HG02571 (cell line): ENCODE measurements at regions not wholly inside any gene's neighbourhood (a gene's known extent, or its start where the extent isn't known, plus 50 kb on each side); places are given as distances from the start of the nearest gene placed in this dataset.

ENCODE experiments used
- ATAC-seq: cut with Tn5 transposase; IDR thresholded peaks from one replicate; pipeline ENCODE4 v1.9.1; 2021; ENCODE audit warnings: mild to moderate bottlenecking, moderate library complexity; ENCODE audit not compliant: unreplicated experiment

DNA sequence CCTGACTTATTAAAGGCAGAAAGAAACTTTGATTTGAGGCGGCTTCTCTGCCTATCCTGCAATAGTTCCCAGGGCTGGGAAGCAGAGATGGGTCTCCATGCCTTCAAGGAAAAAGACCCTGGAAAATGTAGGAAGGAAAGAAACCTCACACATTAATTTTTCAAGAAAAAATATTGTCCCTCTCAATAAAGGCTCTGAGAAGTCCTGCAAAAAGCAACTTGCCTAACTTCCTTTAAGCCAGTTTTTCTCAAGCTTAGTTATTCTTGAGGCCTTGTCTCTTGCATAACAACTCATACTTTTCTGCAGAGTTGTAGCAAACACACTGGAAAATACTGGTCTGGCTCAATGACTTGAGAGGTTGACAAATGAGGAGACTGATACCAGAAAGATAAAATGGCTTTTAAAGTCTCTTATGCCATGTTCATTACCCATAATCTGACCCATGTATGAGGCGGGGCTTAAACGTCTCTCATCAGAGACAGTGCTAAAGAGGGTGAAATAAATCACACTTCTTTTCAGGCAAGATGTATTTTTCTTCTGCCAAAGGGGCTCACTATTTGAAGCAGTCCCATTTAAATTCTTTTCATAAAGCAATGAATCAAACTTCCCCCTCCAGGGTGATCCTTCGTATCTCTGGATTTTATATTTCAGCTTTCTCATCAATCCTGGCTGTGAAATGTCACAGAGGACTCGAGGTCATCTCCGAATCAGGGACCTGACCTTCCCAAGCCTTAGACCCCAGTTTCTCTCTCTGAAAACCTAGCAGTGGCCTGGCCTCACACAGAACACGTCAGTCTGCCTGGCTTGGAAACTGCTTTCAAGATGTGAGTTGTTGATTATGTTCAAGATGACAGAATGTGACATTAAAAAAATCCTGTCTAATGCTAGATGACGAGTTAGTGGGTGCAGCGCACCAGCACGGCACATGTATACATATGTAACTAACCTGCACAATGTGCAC lies 82.3 kb upstream of the KCNG1 start:
- ATAC-seq, result no peak

DNA sequence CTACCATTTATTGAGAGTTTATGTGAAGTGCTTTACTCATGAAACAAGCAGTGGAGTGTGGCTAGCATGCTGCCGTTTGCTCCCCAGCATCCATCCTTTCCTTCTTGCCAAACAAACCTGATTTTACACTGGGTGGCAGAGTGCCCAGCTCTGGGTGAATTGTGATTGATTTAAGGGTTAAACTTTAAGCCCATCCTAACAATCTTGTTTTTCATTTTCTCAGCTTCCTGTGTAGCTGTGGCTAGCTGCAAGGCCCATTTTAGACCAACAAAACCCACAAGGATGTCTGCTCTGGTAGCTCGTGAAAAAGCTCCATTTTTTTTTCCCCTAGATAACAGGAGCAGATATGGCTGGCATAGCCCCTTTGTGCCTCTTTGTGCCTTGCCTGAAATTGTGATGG lies 77.7 kb upstream of the KCNG1 start:
- ATAC-seq, result no peak

DNA sequence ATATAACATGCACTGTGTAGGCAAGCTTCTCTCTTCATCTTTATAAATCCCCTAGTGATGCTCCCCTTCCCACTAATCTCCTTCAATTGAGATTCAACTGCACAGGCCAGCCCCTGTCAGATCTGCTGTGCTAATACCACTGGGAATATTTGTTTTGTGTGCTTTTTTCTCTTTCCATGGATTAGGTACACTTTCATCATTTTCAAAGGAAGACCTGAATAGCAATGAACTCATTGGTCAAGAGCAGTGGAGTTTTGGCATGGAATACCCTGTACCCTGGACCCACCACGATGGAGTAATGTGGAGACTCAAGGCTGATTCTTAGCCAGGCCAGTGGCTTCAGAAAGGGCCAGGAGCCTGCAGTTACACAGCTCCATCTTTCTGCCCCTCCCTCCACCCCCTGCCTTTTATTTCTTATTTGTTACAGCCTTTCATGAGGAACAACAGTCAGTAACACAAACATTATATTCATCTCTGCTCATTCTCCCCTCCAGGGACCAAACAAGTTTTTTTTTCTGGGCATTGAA lies 75.4 kb upstream of the KCNG1 start:
- ATAC-seq, result no peak

DNA sequence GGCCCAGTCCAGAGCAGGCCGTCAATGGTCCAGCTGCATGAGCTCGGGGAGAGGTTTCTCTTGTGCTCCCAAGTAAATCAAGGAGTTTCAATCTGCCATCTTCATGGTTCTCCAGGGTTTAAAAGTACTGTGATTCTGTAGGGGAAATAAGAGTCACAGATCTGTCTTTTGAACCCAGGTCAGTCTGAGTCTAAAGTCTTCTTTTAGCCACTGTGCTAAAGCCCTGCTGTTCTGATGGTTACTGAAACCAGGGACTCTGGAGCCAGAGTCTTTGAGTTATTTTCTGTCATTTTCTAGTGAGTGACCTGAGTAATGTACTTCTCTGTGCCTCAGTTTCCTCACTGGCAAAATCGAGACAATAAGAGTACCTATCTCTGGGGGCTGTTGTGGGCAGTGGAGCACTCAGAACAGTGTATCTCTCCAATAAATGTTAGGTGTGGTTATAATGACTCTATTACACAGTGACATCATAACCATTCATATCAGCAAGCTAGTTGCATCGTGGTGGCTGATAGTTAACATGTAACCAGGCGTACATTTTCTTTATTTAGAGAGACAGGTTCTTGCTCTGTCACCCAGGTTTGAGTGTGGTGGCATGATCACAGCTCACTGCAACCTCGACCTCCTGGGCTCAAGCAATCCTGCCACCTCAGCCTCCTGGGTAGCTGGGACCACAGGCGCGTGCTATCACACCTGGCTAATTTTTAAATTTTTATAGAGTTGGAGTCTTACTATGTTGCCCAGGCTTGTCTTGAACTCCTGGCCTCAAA lies 74.6 kb upstream of the KCNG1 start:
- no peak for ATAC-seq

DNA sequence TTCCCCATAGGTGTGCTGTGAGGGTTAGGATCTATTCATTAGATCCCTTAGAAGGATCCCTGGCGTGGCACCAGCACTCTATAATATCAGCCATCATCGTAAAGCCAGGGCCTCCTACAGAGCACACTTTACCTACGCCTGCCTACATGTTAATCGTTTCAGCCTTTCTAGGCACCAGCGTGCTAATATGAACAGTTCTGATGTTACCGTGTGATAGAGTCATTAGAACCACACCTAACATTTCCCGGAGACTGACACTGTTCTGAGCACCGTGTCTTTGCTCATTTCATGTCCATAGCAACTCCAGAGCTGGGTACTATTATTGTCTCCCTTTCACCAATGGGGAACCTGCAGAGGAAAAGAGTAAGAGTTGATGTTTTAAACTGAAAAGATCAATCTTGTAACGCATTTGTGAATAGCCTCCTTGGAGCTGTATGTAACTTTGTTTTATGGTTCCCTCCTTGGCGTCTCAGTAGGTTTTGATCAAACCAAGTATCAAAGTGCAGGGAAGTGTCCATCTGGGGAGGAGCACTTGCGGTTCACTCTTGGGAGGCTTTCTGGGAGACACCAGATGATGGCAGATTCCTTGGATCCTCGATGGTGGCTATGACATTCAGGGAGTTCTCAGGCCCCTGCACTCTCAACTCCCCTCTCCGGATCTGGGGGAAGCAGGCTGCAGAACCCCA lies 73.8 kb upstream of the KCNG1 start:
- ATAC-seq, result no peak

DNA sequence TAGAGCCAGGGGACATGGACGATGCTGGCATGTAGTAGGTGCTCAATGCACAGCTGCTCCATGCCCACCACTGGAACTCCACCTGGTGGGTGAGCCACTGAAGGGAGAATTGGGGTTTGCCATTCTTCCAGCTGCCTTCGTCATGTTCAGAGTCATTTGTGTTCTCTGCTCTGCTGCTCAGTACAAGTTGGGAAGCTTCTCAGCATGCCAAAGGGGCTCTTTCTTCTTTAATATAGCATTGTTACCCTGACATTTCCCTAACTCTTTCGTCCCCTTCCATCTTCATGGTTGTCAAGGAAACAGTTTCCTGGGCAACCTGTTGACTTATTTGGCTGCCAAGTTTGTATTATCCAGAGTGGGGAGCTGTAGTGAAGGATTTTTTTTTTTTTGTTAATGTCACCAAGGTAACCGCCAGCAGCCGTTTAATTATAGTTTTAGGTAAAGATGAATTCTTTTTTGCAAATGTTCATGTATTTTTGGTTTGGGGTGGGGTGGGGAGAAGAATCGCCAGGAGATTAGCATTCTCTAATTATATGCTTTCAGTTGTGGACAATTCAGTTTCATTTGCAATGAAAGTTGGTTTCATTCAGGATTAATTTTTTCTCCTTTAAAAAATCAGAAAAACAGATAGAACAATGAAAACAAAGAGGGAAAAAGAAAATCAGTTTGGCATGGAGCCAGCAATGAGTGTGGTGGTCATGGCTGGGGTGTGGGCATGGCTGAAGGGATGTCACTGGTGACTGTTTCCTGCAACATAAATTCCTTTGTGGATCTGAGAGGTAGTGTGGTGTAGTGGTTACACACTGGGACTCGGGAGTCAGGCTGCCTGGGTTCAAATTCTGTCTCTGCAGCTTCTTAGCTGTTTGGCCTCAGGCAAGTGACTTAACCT lies 73.0 kb upstream of the KCNG1 start:
- ATAC-seq, result no peak

DNA sequence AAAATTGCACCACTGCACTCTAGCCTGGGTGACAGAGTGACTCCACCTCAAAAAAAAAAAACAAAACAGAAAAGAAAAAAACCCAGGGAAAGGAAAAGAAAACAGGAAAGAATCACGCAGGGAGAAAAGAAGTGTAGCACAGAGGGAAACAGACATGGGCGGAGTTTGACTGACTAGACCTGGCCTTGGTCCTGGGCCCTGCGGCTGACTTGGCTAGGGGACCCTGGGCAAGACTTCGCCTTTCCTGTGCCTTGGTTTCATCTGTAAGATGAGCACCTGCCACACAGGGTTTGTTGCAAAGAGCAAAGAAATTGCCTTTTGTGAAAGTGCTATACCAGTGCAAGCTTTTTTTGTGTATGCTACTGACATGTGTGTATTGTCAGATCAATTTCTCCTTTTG lies 71.3 kb upstream of the KCNG1 start:
- no peak for ATAC-seq

DNA sequence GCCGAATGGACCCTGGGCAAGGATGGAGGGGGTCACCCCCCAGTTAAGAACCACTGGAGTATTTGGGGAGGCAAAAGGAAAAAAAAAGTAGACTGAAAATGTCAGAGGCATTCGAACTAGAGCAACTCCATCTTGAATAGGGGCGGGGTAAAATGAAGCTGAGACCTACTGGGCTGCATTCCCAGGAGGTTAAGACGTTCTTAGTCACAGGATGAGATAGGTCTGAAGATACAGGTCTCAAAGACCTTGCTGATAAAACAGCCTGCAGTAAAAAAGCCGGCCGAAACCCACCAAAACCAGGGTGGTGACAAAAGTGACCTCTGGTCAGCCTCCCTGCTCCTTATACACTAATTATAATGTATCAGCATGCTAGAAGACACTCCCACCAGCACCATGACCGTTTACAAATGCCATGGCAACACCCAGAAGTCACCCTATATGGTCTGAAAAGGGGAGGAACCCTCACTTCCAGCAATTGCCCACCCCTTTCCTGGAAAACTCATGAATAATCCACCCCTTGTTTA lies 70.4 kb upstream of the KCNG1 start:
- ATAC-seq, result no peak

DNA sequence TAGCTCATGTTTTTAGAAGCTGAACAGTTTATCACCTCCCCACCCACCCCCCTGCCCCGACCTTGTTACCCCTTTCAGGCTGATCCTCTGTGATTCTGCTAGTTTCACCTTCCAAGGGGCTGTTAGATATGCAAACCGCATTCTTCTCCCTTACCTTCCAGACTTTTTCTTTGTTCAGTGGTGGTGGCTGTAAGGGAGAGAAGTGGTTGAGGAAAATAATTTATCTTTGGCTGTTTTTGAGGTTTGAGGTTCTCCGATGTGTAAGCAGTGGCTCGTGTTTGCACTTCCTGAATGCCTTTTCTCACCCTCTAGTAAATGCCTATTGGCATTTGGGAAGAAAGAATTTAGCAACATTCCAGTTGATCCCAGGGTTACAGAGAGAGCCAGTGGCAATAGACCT lies 69.4 kb upstream of the KCNG1 start:
- ATAC-seq, result no peak

DNA sequence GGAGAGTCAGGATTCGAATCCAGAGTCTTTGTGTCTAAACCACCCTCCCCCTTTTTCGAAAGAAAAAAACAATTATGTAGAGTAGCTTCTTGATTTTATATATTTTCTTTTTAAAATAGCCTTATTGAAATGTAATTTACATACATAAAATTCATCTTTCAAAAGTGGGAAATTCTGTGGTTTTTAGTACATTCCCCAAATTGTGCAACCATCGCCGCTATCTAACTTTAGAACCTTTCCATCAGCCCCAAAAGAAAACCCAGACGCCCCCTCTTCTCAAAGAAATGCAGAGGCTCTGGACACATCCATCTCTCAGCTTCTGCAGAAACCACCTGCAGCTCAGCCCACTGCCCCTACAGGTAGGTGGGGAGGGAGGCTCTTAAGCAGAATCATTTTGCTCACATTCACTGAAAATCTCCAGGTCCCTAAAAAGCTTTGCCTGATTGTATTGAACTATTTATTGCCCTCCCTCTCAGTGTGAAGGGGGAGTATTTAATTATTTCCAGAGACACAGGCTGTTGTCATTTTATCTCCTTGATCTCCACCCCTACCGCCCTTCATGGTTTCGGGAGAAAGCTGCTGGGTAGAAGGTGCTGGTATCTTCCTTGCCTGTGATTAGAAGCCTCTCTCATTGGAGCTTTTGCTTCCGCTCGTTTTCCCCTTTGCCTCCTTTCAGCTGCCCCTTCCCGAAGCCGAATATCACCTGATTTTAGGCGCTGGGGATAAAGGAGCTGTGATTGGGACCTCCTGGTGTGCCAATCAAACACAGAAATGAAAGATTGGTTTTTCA lies 68.7 kb upstream of the KCNG1 start:
- ATAC-seq, result no peak

DNA sequence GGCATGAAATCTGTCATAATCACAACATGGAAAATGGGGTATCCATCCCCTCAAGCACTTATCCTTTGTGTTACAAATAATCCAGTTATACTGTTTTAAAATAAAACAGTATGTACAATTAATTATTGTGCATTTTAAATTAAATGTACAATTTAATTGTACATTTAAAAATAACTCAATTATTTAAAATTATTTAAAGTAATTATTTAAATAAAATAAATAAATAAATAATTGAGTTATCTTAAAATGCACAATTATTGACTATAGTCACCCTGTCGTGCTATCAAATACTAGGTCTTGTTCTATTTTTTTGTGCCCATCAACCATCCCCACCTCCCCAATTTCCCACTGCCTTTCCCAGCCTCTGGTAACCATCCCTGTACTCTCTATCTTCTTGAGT lies 66.9 kb upstream of the KCNG1 start:
- no peak for ATAC-seq

DNA sequence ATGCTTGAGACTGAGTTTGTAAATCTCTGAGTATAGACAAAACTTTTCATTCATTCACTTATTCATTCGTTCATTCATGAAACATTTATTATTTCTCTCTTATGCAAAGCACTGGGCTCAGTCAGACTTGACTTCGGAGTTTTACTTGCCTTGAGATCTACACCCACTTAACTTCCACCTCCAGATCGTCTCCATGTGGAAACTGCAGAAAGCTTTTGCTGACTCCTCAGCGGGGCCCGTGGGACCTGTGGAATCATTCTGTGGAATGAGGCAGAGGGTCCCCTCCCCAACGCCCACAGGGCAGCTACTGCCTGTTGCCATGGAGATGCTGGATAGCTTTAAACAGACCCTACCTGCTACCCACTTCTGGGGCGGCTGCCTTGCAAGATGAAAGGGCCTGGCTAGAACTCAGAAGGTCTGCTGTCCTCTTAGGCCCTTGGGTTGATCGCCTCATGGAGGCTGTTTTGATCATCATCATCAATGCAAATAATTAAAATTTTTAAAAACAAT lies 66.4 kb upstream of the KCNG1 start:
- ATAC-seq, result no peak

DNA sequence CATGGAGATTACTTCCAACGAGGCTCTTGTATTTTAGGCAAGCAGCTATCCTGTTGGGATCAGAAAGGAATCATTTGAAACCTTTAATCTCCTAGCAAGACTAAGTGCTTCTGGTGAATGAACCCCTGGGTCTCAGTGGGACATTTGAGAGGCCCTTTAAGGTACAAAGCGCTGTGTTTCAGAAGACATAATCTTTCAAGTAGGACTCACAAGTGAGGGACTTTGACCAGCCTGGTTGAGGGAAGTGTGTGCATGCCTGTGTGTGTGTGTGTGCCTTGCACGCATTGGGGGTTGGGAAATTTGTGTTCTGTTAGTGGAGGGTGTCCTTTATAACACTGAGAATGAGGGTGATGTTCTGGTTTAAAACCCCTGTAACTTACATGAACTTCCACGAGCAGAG lies 64.4 kb upstream of the KCNG1 start:
- no peak for ATAC-seq

DNA sequence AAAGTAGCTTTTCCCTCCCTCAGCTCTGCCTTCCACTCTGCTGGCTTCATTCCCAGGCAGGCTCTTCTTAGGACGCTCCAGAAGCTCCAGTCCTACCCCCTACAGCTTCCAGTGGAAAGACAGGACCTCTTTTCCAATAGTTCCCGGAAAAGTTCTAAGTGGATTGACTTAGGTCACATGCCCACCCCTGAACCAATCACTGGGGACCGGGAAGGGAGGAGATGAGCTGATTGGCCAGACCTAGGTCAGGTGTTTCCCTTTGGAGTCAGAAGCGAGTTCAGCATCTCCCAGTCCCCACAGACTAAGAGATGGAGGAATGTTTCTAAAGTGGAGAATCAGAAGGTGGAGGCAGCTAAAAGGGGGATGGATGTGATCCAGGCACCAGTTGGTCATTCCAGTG lies 62.9 kb upstream of the KCNG1 start:
- ATAC-seq, result no peak

DNA sequence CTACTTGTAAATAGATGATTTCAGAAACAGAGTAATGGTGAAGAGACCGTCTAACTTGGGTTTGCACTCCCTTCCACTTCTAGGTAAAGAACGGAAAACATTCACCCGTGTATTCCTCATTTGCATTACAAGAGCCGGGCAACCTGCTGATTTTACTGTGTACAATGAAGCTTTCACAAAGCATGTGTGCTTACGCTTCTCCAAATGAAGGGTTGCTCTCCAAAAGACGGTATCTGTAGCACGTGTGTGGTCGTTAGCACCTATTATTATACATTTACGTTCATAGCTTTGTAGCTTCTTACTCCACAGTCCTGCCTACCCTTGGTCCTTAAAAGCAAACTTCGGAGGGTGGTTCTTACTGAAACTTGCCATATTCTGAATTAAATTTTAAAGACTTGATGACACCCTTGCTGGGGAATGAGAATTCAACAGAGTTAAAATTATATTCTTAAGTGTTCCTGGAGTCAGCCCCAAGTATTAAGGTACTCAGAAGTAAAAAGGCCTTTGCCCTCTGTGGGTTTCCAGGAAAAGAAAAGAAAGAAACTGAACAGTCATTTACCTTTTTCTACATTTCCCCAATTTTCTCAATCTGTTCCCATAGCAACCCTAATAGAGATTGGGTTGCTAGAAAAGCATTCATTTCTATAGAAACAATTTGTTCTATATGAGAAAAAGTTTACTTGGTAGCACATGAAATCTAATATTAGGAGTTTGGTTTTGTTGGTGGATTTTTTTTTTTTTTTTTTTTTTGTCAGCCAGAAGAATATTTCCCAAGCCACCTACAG lies 61.9 kb upstream of the KCNG1 start:
- no peak for ATAC-seq

DNA sequence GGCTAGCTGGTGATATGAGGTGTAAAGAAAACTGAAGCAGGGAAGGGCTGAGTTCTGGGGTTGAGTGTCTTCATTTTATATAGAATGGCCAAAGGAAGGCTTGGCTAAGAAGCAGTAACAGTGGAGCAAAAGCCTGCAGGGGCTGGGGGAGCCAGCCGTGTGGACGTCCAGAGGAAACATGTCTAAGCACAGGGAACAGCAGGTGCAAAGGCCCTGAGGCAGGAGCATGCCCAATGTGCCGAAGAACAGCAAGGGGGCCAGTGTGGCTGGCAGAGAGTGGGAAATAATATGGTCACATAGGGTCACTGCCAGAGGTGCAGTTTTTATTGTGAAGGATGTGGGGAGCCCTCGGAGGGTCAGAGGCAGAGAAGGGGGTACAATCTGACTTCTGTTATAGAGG lies 60.5 kb upstream of the KCNG1 start:
- ATAC-seq, result no peak

DNA sequence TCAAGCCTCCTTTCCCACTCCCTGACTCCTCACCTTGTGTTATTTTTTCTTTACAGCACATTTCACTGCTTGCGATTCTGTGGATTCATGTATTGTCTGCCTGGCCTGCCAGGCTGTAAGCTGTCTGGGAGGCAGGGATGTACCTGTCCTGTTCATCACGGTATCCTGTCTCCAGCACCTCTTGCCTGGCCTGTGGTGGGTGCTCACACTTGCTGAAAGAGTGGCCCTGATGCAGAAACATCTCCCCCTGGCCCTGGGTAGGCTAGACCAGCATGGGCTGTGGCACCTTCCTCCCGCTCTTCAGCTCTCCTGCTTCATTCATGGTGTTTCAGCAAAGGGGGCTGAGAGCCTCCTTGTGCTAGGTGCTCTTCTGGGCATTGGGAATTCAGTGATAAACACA lies 60.1 kb upstream of the KCNG1 start:
- ATAC-seq, result no peak

DNA sequence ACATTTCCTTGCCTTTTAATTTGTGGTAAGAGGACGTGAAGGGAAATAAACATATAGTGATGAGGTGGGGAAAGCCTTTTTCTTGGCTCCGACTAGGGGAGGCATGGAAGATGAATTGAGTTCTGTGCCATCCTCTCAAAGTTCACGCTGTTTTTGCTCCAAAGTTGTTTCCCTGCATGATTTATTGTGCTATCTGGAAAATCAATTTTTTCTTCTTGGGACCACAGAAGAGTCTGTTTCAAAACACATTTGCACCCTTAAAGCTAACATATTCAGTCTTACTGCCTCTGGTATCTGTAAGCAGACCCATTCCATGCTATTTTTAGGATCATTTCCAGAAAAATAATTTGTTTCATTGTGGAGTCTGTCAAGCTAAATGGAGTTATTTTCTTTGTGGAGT lies 57.6 kb upstream of the KCNG1 start:
- ATAC-seq, result no peak
